PFSK-1 (cell line): ENCODE measurements at regions not wholly inside any gene's neighbourhood (a gene's known extent, or its start where the extent isn't known, plus 50 kb on each side); places are given as distances from the start of the nearest gene placed in this dataset.

Experiments used
- POLR2AphosphoS5 ChIP-seq: IDR thresholded peaks from 2 replicates; pipeline ENCODE4 v1.6.1; 2012; ENCODE audit warnings: low read depth, mild to moderate bottlenecking, control low read depth, low read length, moderate library complexity
- TF ChIP-seq, protein P1 (sequence below), 2 experiments: IDR thresholded peaks; 2 replicates each; pipeline versions ENCODE4 v1.6.1 to v1.8.0; 2011 to 2012; ENCODE audit warnings: low read depth in 2 of 2, low read length in 2 of 2, control low read depth in 1 of 2, inconsistent platforms in 1 of 2, mild to moderate bottlenecking in 1 of 2, moderate library complexity in 1 of 2; ENCODE audit not compliant: insufficient read depth in 1 of 2

DNA sequence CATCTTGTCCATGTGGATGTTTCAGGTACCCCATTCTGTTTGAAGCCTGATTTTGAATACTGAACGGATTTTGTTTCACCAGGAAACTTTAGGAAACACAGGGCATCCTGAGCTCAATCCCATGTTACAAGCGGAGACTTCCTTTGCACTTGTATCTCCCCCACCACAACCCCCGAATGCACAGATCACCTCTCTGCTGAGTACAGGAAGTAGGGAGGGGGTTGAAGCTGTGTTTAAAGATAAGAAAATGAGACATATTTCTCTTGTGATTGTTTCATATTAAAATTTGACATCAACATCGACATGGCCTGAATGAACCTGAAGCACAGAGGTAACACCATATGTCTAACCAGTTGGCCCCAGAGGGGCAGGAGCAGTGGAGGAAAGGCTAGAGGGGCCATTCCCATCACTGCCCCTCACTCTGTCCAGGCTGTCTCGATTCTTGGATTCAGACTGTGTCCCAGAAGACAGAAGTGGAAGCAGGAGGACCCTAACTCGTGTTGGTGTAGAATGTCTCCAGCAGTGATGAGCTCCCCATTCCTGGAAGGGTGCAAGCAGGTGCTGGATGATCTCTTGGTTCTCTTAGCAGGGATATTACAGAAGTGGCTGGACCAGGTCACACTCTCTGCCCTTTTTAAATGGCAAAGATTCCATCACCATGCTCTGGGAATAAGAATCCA, 59.6 kb upstream of the IQSEC1 start:
- TF ChIP-seq, protein P1, sequence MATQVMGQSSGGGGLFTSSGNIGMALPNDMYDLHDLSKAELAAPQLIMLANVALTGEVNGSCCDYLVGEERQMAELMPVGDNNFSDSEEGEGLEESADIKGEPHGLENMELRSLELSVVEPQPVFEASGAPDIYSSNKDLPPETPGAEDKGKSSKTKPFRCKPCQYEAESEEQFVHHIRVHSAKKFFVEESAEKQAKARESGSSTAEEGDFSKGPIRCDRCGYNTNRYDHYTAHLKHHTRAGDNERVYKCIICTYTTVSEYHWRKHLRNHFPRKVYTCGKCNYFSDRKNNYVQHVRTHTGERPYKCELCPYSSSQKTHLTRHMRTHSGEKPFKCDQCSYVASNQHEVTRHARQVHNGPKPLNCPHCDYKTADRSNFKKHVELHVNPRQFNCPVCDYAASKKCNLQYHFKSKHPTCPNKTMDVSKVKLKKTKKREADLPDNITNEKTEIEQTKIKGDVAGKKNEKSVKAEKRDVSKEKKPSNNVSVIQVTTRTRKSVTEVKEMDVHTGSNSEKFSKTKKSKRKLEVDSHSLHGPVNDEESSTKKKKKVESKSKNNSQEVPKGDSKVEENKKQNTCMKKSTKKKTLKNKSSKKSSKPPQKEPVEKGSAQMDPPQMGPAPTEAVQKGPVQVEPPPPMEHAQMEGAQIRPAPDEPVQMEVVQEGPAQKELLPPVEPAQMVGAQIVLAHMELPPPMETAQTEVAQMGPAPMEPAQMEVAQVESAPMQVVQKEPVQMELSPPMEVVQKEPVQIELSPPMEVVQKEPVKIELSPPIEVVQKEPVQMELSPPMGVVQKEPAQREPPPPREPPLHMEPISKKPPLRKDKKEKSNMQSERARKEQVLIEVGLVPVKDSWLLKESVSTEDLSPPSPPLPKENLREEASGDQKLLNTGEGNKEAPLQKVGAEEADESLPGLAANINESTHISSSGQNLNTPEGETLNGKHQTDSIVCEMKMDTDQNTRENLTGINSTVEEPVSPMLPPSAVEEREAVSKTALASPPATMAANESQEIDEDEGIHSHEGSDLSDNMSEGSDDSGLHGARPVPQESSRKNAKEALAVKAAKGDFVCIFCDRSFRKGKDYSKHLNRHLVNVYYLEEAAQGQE (IDR thresholded peaks at IDR 0.05; ENCODE audit: insufficient read depth in 1 of 2, low read depth in 2 of 2, low read length in 2 of 2): no peak
- no peak for TF ChIP-seq POLR2AphosphoS5
